ENCODE measurements at regions not wholly inside any gene's neighbourhood (a gene's known extent, or its start where the extent isn't known, plus 50 kb on each side); places are given as distances from the start of the nearest gene placed in this dataset.

GRCh38 chr3:21234933-21235332, 516.1 kb downstream of the ZNF385D start:
- TF ChIP-seq CTCF (conservative IDR thresholded peaks at IDR 0.05; ENCODE audit: low read length) (no peak), EZH2phosphoT487 (IDR thresholded peaks at IDR 0.05; ENCODE audit: borderline replicate concordance) (no peak)

Data from Loucy (cell line).